ENCODE measurements at regions not wholly inside any gene's neighbourhood (a gene's known extent, or its start where the extent isn't known, plus 50 kb on each side); places are given as distances from the start of the nearest gene placed in this dataset.

GRCh38 chr5:173486355-173487225 lies 129.9 kb downstream of the BOD1 start:
- TF ChIP-seq RELA (CRISPR knock-in tag; IDR thresholded peaks at IDR 0.05; ENCODE audit: borderline replicate concordance) (no peak), CTCF (IDR thresholded peaks at IDR 0.05) (no peak), MAX (CRISPR knock-in tag; IDR thresholded peaks at IDR 0.05) (no peak), CREB1 (CRISPR knock-in tag; IDR thresholded peaks at IDR 0.05) (no peak), E2F1 (CRISPR knock-in tag; IDR thresholded peaks at IDR 0.05) (no peak), ZNF671 (CRISPR knock-in tag; IDR thresholded peaks at IDR 0.05) (no peak), MYBL2 (CRISPR knock-in tag; IDR thresholded peaks at IDR 0.05) (no peak), ZNF121 (CRISPR knock-in tag; IDR thresholded peaks at IDR 0.05) (no peak), SMAD3 (CRISPR knock-in tag; IDR thresholded peaks at IDR 0.05; ENCODE audit: borderline replicate concordance) (no peak), ZNF138 (CRISPR knock-in tag; conservative IDR thresholded peaks at IDR 0.05) (no peak), SP1 (CRISPR knock-in tag; conservative IDR thresholded peaks at IDR 0.05) (no peak), TEAD4 (CRISPR knock-in tag; IDR thresholded peaks at IDR 0.05) (no peak), HMGXB4 (CRISPR knock-in tag; IDR thresholded peaks at IDR 0.05) (no peak)

Measured in WTC11 (cell line).